ENCODE measurements at regions not wholly inside any gene's neighbourhood (a gene's known extent, or its start where the extent isn't known, plus 50 kb on each side); places are given as distances from the start of the nearest gene placed in this dataset.

DNA sequence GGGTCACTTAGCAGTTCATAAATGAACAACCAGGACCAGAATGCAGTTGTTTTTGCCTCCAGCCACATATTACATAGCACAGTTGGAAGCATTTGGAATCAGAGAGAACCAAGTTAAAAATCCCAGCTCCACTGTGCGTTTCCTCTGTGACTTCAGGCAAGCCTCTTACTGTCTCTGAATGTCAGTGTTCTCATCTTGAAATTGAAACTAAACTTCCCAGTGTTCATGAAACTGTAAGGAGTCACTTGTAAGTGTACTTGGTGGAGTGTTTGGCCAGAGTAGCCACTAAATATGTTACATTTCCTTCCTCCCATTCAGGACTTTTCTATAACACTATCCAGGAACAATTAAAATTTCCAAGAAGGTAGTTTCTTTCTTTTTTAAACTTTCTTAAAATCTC lies 276.8 kb downstream of the KCNRG start:
- TF ChIP-seq, protein P1, sequence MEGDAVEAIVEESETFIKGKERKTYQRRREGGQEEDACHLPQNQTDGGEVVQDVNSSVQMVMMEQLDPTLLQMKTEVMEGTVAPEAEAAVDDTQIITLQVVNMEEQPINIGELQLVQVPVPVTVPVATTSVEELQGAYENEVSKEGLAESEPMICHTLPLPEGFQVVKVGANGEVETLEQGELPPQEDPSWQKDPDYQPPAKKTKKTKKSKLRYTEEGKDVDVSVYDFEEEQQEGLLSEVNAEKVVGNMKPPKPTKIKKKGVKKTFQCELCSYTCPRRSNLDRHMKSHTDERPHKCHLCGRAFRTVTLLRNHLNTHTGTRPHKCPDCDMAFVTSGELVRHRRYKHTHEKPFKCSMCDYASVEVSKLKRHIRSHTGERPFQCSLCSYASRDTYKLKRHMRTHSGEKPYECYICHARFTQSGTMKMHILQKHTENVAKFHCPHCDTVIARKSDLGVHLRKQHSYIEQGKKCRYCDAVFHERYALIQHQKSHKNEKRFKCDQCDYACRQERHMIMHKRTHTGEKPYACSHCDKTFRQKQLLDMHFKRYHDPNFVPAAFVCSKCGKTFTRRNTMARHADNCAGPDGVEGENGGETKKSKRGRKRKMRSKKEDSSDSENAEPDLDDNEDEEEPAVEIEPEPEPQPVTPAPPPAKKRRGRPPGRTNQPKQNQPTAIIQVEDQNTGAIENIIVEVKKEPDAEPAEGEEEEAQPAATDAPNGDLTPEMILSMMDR (conservative IDR thresholded peaks at IDR 0.05; ENCODE audit: low read depth, low read length), result no peak
- TF ChIP-seq EZH2 (IDR thresholded peaks at IDR 0.05; ENCODE audit: borderline replicate concordance, low read depth, low read length, poor library complexity, severe bottlenecking), result no peak
